Left ventricle myocardium inferior (tissue), 1 donor: ENCODE measurements at regions not wholly inside any gene's neighbourhood (a gene's known extent, or its start where the extent isn't known, plus 50 kb on each side); places are given as distances from the start of the nearest gene placed in this dataset.
"Not testable (repeated sequence)": the region's sequence is repeated elsewhere in the genome, so short reads cannot be mapped to it uniquely, and the experiment has no call there.

Source experiments
- DNase-seq: peaks from one replicate; pipeline ENCODE4 v3.0.0-alpha.2; 2020
- H3K27ac ChIP-seq: fragments of 200-600 bp; replicated peaks from 2 replicates; pipeline ENCODE4 v1.8.0; 2021
- H3K27me3 ChIP-seq: fragments of 200-600 bp; 2 replicates; pipeline ENCODE4 v1.8.0; 2021; ENCODE audit warnings: low read depth
- H3K36me3 ChIP-seq: fragments of 200-600 bp; 2 replicates; pipeline ENCODE4 v1.8.0; 2021
- H3K4me1 ChIP-seq: fragments of 200-600 bp; 2 replicates; pipeline ENCODE4 v1.8.0; 2021
- H3K4me3 ChIP-seq: fragments of 200-600 bp; 2 replicates; pipeline ENCODE4 v1.8.0; 2021; ENCODE audit warnings: mild to moderate bottlenecking, moderate library complexity
- H3K9me3 ChIP-seq: fragments of 200-600 bp; replicated peaks from 2 replicates; pipeline ENCODE4 v1.8.0; 2021
- intact Hi-C: fragments of 100-400 bp; cut with micrococcal nuclease; formaldehyde crosslinking; loops from one replicate; pipeline ENCODE4 v1.11.0; 2022
- TF ChIP-seq, protein P1 (sequence below): fragments of 200-600 bp; IDR thresholded peaks from 2 replicates; pipeline ENCODE4 v1.8.0; 2021; ENCODE audit warnings: antibody characterized with exemption, mild to moderate bottlenecking, borderline replicate concordance
- donor health status: DM: no; HTN: yes; CAD: no; lungs with severe emphysema.

DNA sequence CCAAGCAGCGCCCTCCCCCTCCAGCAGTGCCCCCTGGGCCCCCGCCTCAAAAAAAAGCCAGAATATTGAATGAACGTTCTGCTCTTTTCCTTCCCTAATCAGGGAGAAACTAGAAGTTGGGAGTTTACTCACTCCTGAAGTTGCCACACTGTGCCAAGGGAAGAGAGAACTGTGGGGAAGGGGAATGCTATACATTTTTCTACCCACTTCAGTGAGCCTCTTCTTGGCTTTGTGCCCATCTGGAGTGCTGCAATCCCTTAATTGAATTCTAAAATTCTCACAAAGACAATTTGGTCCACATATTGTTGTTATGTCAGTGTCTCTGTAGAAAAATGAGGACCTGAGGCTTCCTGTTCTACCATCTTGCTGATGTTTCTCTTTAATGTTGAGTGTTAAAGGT, 443.7 kb downstream of the DIRAS2 start:
- TF ChIP-seq, protein P1, sequence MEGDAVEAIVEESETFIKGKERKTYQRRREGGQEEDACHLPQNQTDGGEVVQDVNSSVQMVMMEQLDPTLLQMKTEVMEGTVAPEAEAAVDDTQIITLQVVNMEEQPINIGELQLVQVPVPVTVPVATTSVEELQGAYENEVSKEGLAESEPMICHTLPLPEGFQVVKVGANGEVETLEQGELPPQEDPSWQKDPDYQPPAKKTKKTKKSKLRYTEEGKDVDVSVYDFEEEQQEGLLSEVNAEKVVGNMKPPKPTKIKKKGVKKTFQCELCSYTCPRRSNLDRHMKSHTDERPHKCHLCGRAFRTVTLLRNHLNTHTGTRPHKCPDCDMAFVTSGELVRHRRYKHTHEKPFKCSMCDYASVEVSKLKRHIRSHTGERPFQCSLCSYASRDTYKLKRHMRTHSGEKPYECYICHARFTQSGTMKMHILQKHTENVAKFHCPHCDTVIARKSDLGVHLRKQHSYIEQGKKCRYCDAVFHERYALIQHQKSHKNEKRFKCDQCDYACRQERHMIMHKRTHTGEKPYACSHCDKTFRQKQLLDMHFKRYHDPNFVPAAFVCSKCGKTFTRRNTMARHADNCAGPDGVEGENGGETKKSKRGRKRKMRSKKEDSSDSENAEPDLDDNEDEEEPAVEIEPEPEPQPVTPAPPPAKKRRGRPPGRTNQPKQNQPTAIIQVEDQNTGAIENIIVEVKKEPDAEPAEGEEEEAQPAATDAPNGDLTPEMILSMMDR = no peak
- no peak overlapping the region for H3K27ac ChIP-seq
- no peaks in the 10 kb centered on the region for H3K36me3 ChIP-seq
- intact Hi-C loops = no loop called here
- peaks cover 6% of the 10 kb centered on the region for H3K27me3 ChIP-seq
- no peak overlapping the region for H3K4me3 ChIP-seq
- H3K9me3 ChIP-seq = peaks cover 17% of the 10 kb centered on the region
- no peaks in the 10 kb centered on the region for H3K4me1 ChIP-seq
- DNase-seq = no peak

DNA sequence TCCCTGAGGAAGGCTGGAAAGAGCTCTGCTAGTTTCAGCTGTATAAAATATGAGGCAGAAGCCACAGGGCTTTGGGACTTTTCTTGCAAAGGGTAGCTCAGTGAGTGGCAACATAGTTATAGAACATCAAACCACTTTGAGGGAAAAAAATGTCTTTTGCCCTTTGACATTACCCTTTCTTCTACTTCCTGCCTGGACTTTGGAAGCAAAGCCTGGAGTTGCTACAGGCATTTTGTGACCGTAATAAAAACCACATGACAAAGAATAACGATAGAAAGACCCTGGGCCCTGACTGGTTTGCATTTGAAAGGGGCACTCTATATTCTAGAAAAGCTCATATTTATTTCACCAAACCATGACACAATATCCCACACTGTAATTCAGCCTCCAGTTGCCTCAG, 440.9 kb downstream of the DIRAS2 start:
- Histone ChIP-seq H3K4me3 (no peak overlapping the region), H3K4me1 (no peaks in the 10 kb centered on the region), H3K36me3 (no peaks in the 10 kb centered on the region), H3K9me3 (peaks cover 17% of the 10 kb centered on the region), H3K27me3 (peaks cover 21% of the 10 kb centered on the region), H3K27ac (no peak overlapping the region)
- DNase-seq = no peak
- TF ChIP-seq, protein P1 = no peak
- intact Hi-C loops = no loop called here

DNA sequence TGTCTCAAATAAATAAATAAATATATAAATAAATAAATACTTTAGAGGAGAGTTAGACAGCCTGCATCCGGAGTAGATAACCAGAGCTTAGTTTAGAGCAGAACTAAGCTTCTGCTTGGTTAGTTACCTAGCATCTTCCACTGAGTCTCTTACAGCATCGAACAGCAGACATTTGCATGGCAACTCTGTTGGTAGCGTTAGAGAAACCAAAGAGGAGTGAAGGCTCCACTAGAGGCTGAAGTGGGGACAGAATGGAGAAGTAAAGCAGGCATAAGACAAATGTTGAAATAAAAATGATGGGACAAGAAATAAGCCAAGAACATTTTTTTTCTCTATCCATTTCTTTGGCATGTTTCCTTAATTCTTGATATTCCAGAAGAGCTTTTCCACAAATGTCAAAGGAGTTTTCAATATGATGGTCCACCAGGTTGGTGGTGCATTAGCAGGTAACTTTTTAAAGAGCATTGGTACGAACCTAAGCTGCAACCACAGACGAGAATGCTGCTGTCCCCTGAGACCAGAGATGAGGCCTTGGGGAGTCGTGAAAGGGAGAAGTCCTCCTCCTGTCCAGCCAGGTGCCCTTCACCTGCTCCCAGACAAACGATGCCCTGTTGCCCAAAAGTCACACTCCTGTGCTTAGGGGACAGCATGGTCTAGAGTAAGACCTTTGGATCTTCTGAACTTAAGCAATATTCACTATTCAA, 438.3 kb downstream of the DIRAS2 start:
- Histone ChIP-seq H3K9me3 (no peaks in the 10 kb centered on the region), H3K27ac (no peak overlapping the region), H3K4me3 (no peak overlapping the region), H3K36me3 (no peaks in the 10 kb centered on the region), H3K27me3 (peaks cover 21% of the 10 kb centered on the region), H3K4me1 (no peaks in the 10 kb centered on the region)
- TF ChIP-seq, protein P1 = no peak
- no peak for DNase-seq
- intact Hi-C loops = no loop called here

DNA sequence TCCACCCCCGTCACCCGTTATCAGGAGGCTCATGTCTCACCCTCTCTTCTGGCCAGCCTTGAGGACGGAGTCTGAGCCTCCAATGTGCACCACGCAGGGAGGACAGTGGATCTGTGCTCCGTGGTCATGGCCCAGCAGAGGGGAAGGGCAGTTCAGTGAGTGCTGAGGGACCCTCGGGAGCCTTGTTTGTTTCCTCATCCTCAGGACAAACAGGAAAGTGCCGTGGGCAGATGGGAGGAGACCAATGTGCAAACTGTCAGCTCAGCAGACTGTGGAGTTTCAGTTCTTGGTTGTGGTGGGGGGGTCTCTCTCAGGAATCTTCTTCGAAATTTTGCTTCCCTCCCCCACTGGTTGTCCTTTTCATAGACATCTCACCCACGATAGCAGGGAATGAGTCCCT, 429.6 kb downstream of the DIRAS2 start:
- H3K9me3 ChIP-seq, H3K27ac ChIP-seq, DNase-seq, H3K27me3 ChIP-seq, H3K36me3 ChIP-seq, H3K4me1 ChIP-seq, H3K4me3 ChIP-seq, intact Hi-C loops: not testable (repeated sequence)

DNA sequence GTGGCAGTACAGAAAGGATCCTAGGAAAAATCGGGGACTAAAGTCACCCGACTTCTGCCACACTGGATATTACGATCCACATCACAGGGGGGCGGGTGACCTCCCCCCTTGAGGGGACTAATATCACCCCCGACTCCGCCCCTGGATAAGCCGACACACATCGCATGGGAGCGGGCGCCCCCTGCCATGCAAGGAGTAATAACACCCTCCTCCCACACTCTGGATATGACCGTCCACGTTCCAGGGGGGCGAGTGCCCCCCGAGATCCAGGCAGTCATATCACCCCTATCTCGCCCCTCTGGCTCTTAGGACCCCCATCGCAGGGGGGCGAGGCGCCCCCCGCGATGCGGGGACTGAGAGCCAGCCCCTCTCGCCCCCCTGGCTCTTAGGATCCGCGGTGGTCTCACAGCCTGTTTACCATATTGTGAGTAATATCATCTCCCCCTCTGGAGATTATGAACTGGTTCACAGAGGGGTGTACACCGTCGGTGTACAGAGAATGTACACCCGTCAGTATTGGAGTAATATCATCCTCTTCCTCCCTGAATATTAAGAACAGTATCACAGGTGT, 423.0 kb downstream of the DIRAS2 start:
- Histone ChIP-seq H3K9me3 (no peaks in the 10 kb centered on the region), H3K27me3 (peaks cover 24% of the 10 kb centered on the region), H3K4me3 (no peak overlapping the region), H3K27ac (no peak overlapping the region), H3K4me1 (no peaks in the 10 kb centered on the region), H3K36me3 (no peaks in the 10 kb centered on the region)
- no peak for DNase-seq
- intact Hi-C loops = loop anchor here (10.0 kb wide), 1 partner anchor 655 kb away; no protein-coding TSS in a partner anchor
- TF ChIP-seq, protein P1 = peak; percentile 55

DNA sequence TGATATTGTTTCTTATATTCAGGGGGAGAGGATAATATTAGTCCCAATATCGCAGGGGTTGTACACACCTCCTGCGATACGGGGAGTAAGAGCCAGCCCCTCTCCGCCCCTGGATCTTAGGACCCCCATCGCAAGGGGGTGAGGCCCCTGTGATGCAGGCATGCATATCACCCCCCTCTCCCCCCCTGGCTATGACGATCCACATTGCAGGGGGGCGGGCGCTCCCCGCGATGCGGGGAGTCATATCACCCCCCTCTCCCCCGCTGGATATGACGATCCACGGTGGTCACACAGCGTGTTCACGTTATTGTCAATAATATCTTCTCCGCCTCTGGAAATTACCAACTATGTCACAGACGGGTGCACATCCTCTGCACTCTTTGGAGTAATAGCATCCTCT, 420.7 kb downstream of the DIRAS2 start:
- intact Hi-C loops = loop anchor here (10.0 kb wide), 1 partner anchor 653 kb away; no protein-coding TSS in a partner anchor
- H3K27ac ChIP-seq, H3K9me3 ChIP-seq, H3K4me3 ChIP-seq, DNase-seq, H3K4me1 ChIP-seq, H3K36me3 ChIP-seq: not testable (repeated sequence)
- H3K27me3 ChIP-seq = peaks cover 24% of the 10 kb centered on the region
